GM21576 (cell line): ENCODE measurements at regions not wholly inside any gene's neighbourhood (a gene's known extent, or its start where the extent isn't known, plus 50 kb on each side); places are given as distances from the start of the nearest gene placed in this dataset.
"Not testable (repeated sequence)": the region's sequence is repeated elsewhere in the genome, so short reads cannot be mapped to it uniquely, and the experiment has no call there.

Experiments
- ATAC-seq: cut with Tn5 transposase; IDR thresholded peaks from one replicate; pipeline ENCODE4 v1.9.1; 2021; ENCODE audit warnings: mild to moderate bottlenecking, moderate library complexity; ENCODE audit not compliant: unreplicated experiment

GRCh38 chr18:65671621-65672415 is 79.0 kb upstream of the CDH7 start:
- ATAC-seq, result no peak

- ATAC-seq, result not testable (repeated sequence)
These were observed 80.7 kb upstream of the CDH7 start for GRCh38 chr18:65670145-65670544.

- no peak for ATAC-seq
These were observed 89.4 kb upstream of the CDH7 start for GRCh38 chr18:65661391-65661790.

GRCh38 chr18:65659912-65660311 is 90.9 kb upstream of the CDH7 start:
- ATAC-seq, result no peak

GRCh38 chr18:65659312-65659711 is 91.5 kb upstream of the CDH7 start:
- no peak for ATAC-seq

- no peak for ATAC-seq
These were observed 99.6 kb upstream of the CDH7 start for GRCh38 chr18:65651192-65651591.

- ATAC-seq, result no peak
These were observed 118.6 kb upstream of the CDH7 start for GRCh38 chr18:65632236-65632635.

- no peak for ATAC-seq
These were observed 119.0 kb upstream of the CDH7 start for GRCh38 chr18:65631766-65632165.

- ATAC-seq, result no peak
These were observed 122.4 kb upstream of the CDH7 start for GRCh38 chr18:65628390-65628789.

GRCh38 chr18:65623676-65624075 is 127.1 kb upstream of the CDH7 start:
- no peak for ATAC-seq

GRCh38 chr18:65622436-65622835 is 128.4 kb upstream of the CDH7 start:
- no peak for ATAC-seq

GRCh38 chr18:65620076-65620696 is 130.6 kb upstream of the CDH7 start:
- ATAC-seq, result no peak

GRCh38 chr18:65610939-65611338 is 139.9 kb upstream of the CDH7 start:
- ATAC-seq, result no peak

- no peak for ATAC-seq
These were observed 142.3 kb upstream of the CDH7 start for GRCh38 chr18:65608471-65608870.

- no peak for ATAC-seq
These were observed 143.7 kb upstream of the CDH7 start for GRCh38 chr18:65607161-65607560.

GRCh38 chr18:65606551-65607130 is 144.2 kb upstream of the CDH7 start:
- ATAC-seq, result no peak

- not testable (repeated sequence) for ATAC-seq
These were observed 145.5 kb upstream of the CDH7 start for GRCh38 chr18:65605352-65605751.

- ATAC-seq, result no peak
These were observed 149.0 kb upstream of the CDH7 start for GRCh38 chr18:65601775-65602174.

- ATAC-seq, result no peak
These were observed 158.4 kb upstream of the CDH7 start for GRCh38 chr18:65592435-65592834.

- no peak for ATAC-seq
These were observed 163.3 kb upstream of the CDH7 start for GRCh38 chr18:65587491-65587890.

GRCh38 chr18:65582094-65582493 is 168.7 kb upstream of the CDH7 start:
- not testable (repeated sequence) for ATAC-seq

- ATAC-seq, result no peak
These were observed 181.9 kb upstream of the CDH7 start for GRCh38 chr18:65568866-65569265.
